Stimulated activated CD8-positive, alpha-beta memory T cell treated with anti-CD3 and anti-CD28 coated beads, Interleukin-4, amount 100 ng/mL, for 24 hours (primary cell): ENCODE measurements at regions not wholly inside any gene's neighbourhood (a gene's known extent, or its start where the extent isn't known, plus 50 kb on each side); places are given as distances from the start of the nearest gene placed in this dataset.
"Not testable (repeated sequence)": the region's sequence is repeated elsewhere in the genome, so short reads cannot be mapped to it uniquely, and the experiment has no call there.

Experiments used
- DNase-seq: peaks from one replicate; pipeline ENCODE4 v3.0.0-alpha.2; 2020; ENCODE audit warnings: low read depth

- DNase-seq: not testable (repeated sequence)
Observed at GRCh38 chr1:56118676-56119075, 460.7 kb downstream of the PLPP3 start.

GRCh38 chr1:56115701-56116100 is 463.7 kb downstream of the PLPP3 start:
- DNase-seq: no peak

GRCh38 chr1:56113679-56114078 is 465.7 kb downstream of the PLPP3 start:
- no peak for DNase-seq

- no peak for DNase-seq
Observed at GRCh38 chr1:56107275-56107638, 472.1 kb downstream of the PLPP3 start.

- DNase-seq: no peak
Observed at GRCh38 chr1:56106531-56107274, 472.7 kb downstream of the PLPP3 start.

GRCh38 chr1:56105397-56105796 is 474.0 kb downstream of the PLPP3 start:
- no peak for DNase-seq

- DNase-seq: no peak
Observed at GRCh38 chr1:56099766-56100265, 479.5 kb downstream of the PLPP3 start.

GRCh38 chr1:56098946-56099345 is 480.4 kb downstream of the PLPP3 start:
- DNase-seq: no peak

GRCh38 chr1:56097713-56098112 is 481.6 kb downstream of the PLPP3 start:
- DNase-seq: no peak

- no peak for DNase-seq
Observed at GRCh38 chr1:56095696-56096665, 483.4 kb downstream of the PLPP3 start.

- no peak for DNase-seq
Observed at GRCh38 chr1:56094168-56094567, 485.2 kb downstream of the PLPP3 start.

- no peak for DNase-seq
Observed at GRCh38 chr1:56092684-56093570, 486.4 kb downstream of the PLPP3 start.

- not testable (repeated sequence) for DNase-seq
Observed at GRCh38 chr1:56089826-56090225, 489.5 kb downstream of the PLPP3 start.

GRCh38 chr1:56084246-56084645 is 495.1 kb downstream of the PLPP3 start:
- DNase-seq: no peak

- no peak for DNase-seq
Observed at GRCh38 chr1:56081736-56082135, 497.6 kb downstream of the PLPP3 start.

- DNase-seq: no peak
Observed at GRCh38 chr1:56081173-56081572, 498.2 kb downstream of the PLPP3 start.

GRCh38 chr1:56080123-56080522 is 499.2 kb downstream of the PLPP3 start:
- no peak for DNase-seq

- no peak for DNase-seq
Observed at GRCh38 chr1:56079391-56079790, 500.0 kb downstream of the PLPP3 start.

GRCh38 chr1:56077206-56077605 is 502.2 kb downstream of the PLPP3 start:
- DNase-seq: no peak

- DNase-seq: no peak
Observed at GRCh38 chr1:56074007-56074651, 505.2 kb downstream of the PLPP3 start.

GRCh38 chr1:56073614-56074006 is 505.8 kb downstream of the PLPP3 start:
- no peak for DNase-seq
